GM18502 (cell line): ENCODE measurements at regions not wholly inside any gene's neighbourhood (a gene's known extent, or its start where the extent isn't known, plus 50 kb on each side); places are given as distances from the start of the nearest gene placed in this dataset.
"Not testable (repeated sequence)": the region's sequence is repeated elsewhere in the genome, so short reads cannot be mapped to it uniquely, and the experiment has no call there.

Source experiments
- ATAC-seq: cut with Tn5 transposase; IDR thresholded peaks from one replicate; pipeline ENCODE4 v1.9.1; 2021; ENCODE audit warnings: mild to moderate bottlenecking; ENCODE audit not compliant: unreplicated experiment, poor library complexity

DNA sequence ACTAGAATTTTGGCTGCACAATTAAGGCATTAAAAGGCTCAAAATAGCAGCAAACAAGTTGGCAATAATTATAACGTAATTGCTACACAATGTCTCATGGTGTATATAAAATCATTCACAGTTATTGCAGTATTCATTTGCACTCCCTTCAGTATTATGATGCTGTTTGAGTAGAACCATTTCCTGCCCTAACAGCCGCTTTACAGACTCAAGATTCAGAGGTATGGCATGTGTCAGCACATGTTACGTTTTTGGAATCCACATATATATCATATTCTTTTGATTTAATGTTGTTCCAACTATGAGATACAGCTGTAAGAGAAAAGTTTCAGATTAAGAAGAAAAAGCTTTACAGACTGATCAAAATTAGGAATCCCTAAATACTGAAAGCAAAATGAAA lies 56.3 kb upstream of the NCKAP5 start:
- no peak for ATAC-seq

DNA sequence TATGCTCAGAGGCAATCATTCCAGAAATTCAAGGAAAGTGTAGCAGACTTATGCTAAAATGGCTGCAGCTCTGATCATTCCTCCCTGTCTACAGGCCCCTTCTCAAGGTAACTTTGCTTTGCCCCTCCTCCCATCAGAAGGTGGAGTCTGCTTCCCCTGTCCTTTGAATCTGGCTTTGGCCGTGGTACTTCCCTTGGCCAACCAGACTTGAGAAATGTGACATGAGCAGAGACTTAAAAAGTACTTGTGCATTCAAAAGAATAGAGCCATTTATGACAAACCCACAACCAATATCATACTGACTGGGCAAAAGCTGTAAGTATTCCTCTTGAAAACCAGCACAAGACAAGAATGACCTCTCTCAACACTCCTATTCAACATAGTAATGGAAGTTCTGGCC lies 59.5 kb upstream of the NCKAP5 start:
- no peak for ATAC-seq

DNA sequence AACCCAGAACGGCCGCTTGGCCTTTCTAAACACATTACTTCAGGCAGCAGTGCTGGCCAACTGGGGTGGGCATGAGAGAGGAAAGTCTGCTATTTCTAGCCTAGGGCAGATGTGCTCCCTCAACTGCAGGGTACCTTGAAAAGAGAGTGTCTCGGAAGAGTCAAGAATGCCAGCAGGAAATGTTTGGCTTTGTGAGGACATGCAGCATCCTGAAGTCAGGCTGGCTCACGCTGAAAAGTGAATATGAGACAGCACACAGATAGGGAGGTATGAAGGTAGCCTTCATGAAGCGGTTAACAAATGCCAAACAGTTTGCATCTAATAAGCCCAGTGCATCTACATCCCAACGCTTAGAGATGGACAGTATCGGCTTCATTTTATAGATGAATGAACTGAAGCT lies 65.0 kb upstream of the NCKAP5 start:
- ATAC-seq, result no peak

DNA sequence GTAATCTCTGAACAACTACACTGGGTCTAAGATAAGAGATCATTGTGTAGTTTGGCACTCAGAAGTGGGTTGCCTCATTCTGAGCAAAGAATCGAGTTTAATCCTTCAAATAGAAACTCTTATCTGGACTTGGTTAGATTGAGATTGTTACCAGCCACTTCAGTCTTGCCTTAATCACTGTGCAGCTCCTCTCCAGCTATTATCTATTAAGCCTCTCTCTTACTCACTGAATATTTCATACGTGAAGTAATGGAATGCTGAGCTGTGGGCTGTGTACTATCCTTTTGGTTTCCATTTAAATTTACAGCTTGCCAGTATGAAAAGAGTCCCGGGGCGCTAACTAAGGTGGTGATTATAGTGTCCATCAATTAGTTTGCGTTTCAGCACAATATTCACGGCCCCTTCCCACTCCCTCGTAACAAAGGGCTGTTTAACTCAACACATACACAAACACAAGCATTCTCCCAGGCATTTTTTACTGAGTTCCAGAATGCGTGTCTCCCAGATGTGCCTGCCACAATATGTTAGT lies 65.7 kb upstream of the NCKAP5 start:
- no peak for ATAC-seq

DNA sequence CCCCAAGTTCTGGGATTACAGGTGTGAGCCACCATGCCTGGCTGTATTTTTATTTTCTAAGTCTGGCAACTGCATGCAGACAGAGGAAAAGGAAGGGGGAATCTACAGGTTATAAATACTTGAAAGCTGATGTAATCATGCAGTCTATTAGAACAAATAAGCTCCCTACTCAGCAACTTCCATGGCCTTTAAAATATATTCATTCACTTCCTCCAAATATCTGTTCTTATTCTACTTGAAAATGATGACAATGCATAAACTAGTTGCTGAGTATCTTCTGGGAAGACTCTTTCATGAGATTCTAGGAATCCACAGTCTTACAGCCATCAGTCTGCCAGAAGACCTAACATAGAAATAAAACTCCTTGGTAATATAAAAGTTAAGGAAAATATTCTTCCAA lies 66.9 kb upstream of the NCKAP5 start:
- ATAC-seq, result no peak

DNA sequence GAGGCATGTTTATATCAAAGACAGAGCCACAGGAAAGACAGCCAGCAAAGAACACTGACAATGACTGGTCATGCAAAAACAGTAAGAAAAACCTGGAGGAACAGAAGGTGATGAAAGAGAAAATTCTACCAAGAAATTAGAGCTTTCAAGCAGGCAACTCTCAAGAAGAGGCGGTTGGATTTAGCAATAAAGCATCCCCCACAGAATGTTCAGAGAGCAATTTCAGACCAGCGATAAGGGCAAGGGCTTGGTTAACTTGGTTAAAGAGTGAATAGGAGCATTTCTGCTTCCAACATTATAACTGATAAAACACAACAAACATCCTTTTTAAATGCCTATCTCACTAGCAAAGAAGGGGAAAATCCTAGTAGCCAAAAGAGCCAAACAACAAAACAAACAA lies 68.0 kb upstream of the NCKAP5 start:
- ATAC-seq, result no peak

DNA sequence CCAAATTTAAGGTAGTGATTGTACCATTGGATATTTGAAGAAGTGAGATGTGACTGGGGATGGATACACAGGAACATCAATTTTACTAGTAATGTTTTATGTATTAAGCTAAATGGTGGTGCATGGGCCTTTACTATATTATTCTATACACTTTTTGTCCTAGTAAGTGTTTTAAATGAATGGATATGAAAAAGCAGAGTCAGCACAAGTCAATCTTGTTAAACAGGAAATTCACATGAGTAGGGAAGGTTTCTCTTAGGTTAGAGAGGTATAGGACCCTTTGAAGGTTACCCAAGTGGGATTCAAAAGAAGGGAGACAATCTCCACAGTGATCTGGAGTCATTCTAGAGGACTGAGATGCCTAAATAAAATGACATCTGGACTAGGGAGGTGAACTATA lies 71.8 kb upstream of the NCKAP5 start:
- ATAC-seq, result no peak

DNA sequence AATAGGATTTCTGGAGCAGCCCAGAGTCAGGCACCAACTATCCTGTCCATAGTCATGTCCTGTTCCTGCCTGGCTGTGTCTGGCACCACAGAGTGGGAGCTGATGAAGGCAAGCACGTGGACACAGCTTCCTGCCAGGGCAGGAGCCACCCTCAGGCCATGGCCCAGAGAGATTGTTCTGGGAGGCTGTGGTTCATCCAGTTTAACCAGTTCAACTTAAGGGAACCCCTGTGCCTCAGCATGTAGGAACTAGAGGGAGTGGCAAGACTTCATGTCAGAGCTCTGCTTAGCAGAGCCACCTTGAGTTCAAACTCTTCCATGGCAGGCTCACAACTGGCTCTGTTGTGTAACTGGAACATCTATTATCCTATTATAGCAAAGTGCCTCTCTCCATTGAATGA lies 73.2 kb upstream of the NCKAP5 start:
- no peak for ATAC-seq

DNA sequence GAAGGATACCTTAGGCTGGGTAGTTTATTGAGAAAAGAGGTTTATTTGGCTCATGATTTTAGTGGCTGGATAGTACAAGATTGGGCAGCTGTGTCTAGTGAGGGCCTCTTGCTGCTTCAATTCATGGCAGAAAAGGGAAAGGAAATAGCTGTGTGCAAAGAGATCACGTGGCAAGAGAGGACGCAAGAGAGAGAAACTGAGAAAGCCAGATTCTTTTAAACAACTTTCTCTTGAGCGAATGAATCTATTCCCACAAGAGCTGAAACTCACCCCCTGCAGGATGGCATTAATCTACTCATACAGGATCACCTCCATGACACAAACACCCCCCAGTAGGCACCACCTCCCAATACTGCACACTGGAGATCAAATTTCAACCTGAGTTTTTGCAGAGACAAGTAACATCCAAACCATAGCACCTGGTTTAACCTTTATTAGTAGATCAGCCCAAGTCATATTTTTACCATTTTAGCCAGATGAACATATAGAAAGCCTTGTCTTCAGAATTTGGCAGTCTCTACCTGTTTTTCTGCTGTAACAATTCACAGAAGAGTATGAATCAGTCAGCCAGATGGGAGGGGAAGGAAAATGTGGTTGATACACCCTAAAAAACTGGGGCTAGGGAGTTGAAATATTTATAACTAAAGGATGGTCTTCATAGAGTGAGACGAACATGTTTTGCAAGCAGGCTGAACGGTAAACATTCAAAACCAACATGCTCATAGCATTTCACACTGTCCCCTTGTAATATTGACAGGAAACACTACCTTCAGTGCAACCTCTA lies 73.9 kb upstream of the NCKAP5 start:
- no peak for ATAC-seq

DNA sequence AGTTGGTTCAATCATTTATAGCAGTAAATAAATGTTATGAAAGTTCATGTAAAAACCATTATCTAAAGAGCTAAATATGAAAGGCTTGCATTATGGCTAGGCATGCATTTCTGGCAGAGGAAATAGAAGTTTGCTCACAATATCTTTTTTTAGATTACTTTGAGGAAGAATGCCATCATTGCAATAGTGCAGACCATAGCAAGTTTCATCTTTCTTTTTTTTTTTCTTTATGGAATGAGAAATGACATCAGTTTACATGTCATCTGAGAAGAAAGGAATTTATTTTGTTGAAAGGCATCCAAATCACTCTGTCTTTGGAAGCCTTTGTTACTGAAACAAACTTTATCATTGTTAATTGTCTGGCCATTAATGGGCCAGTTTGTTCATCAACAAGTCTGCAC lies 74.5 kb upstream of the NCKAP5 start:
- no peak for ATAC-seq

DNA sequence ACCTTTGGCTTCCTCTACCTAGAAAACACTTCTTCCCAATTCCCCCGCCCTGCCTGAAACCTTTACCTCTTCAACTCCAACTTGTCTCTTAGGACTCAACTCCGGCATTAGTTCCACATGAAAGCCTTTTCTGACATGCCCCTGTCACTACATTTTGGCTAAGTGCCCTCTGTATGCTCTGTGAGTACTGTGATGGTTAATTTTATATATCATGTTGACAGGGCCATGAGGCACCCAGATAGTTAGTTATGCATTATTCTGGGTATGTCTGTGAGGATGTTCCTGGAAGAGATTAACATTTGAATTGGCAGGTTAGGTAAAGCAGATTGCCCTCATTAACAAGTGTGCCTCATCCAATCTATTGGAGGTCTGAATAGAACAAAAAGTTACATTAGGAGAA lies 75.6 kb upstream of the NCKAP5 start:
- ATAC-seq, result no peak

DNA sequence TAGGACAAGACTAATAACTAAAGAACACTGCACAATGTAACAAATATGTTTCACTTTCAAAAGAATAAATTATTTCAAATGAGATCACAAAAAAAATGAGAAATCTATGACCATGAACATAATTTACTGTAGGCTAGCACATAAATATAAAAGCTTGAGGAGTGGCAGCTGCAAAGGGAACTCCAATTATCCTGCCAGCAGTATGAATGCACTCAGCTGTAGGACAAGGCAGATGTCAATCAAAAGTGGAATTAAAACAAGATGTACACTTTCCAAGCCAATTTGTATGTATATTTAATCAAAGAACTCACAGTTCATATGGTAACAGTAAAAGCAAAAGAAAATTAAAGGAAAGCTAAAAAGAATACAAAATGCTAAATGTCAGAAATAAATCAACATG lies 76.6 kb upstream of the NCKAP5 start:
- no peak for ATAC-seq

DNA sequence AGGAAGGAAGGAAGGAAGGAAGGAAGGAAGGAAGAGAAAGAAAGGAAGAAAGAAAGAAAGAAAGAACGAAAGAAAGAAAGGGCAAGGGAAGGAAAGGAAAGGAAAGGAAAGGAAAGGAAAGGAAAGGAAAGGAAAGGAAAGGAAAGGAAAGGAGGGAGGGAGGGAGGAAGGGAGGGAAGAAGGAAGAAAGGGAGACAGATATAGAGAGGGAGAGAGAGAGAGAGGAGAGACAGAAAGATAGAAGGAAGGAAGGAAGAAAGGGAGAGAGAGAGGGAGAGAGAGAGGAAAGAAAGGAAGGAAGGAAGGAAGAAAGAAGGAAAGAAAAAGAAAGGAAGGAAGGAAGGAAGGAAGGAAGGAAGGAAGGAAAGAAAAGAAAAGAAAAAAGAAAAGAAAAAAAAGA lies 79.1 kb upstream of the NCKAP5 start:
- ATAC-seq, result not testable (repeated sequence)

DNA sequence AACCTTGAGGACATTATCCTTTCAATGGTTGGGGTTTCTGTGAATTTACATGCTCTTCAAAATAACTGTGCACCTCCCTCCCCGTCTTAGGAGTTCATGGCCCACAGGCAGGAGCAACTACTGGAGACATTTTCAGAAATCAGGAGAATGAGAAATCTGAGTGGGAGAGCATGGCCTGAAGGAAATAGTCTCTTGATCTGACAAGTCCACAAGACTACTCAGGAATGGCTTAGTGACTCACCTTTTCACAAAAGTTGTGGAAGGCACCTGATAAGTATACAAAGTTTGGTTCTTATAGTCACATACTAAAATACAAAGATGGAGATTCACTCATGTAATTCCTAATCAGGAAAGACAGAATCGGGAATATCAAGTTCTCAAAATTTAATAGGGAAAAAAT lies 83.6 kb upstream of the NCKAP5 start:
- no peak for ATAC-seq

DNA sequence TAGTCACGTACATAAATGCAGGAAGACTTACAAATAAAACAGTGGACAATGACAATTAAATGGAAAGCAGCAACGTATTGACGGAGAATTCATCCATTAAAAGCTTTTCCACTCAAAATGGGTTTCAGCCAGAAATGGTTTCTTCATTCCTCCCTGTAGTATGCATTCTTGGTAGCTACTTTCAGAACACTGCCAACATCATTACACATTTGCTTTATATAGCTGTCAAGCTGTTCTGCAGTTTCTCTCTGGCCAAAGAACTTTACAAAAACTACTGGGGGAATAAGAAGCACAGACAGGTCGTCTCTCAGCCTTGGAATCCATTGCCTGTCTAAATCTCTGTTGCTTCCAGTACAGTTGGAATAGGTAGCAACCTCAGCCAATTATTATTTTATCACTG lies 84.1 kb upstream of the NCKAP5 start:
- ATAC-seq, result no peak

DNA sequence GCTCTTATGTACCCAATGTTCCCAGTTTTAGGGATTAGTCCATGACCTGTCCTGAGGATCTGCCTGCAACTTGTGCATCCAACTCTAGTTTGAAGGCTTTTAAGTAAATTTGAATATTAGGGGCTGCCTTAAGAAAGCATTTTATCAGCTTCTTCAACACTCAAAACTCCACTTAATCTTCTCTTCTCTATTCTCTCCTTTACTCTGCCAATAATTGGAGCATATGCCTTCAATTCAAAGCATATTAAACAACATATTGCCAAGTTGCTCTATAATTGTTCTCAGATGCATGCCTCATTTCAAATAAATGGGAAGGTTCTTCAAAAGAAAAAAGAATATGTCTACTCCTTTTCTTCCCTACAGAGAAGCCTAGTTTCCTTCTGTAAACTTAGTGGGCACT lies 84.8 kb upstream of the NCKAP5 start:
- ATAC-seq, result no peak

DNA sequence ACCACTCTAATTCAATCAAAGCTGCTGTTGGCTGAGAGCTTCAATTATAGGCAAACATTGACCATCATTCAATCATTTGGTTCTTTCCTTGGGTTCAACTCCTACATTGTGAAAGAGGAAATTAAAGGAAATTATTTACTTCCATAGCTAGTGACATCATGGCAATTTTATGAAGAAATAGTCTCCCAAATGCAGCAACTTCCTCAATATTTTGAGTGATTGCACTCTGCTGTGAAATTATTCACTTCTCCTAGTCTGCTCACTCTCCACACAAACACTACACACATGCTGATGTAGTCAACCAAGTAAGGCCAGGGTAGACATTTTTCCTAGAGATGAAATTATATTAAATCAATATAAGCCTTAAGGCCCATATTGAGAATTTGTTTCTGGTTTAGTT lies 86.7 kb upstream of the NCKAP5 start:
- no peak for ATAC-seq

DNA sequence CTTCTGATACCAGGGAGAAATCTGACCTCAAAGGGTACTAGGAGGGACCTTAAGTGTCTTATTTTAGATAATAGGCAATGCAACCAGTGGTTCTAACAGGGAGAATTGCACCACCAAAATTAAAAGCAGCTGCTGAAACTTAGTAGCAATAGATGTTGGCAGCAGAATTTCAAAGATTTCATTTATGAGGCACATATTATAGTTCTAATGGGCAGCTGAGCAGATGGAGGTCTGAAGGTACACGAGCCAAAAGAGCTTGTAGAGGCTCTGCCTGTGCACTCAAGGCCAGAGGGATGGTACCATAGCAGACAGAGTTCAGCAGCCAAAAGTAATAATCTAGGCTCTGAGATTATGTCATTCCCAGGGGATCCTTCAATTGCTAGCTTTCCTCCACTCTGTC lies 87.3 kb upstream of the NCKAP5 start:
- ATAC-seq, result no peak

DNA sequence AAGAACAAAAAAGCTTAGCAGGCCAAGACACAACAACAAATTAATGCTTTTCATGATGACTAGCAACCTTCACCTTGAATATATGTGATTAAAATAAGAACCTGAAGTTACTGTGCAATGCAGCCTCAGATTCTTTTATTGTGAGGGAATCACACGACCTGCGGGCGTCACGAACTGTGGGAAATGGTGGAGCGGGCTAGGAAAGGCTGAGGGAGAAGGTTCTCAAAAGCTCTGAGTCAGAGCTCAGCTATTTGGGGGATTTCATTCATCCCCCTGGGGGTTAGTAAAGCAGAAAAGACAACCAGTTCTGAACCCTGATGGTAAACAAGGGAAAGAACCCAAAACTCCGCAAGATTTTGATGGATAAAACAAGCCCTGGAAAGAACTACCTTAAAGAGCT lies 89.3 kb upstream of the NCKAP5 start:
- ATAC-seq, result no peak

DNA sequence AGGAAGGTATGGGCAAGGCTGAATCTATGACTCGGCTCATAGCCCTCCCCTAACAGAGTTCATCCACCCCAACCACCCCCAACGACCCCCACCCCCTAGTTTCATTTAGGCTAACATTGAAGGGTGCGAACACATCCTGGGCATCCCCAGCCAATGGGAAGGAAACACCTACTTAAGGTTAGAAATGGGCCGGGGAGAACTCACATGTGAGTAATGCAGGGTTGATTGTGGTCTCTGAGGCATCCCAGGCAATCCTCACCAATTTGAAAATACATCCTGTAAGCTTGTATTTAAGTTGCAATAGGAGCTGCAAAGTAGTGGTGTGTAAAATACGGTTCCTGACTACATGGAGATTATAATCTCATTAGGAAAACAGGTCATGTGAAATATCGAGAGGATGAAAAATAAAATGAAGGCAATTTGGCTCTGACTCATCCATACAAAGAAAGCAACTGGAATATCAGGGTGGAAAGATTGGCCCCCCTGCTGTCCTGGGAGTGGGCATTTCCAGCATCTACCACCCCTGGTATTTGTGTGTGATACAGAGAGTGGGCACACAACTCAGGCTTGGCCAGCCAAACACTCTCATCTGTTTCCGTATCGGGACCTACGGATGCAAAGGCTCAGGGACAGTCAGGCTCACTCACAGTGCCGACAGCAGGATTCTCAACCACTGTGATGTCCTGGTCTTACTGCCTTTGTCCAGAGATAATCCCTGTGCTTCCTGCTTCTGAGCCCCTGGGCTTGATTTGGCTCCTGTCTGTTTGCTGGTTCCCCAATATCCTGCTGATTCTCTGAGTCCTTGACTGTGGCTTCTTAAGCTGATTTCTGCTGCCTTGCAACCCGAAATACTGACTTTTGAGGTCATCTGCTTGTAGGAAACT lies 90.0 kb upstream of the NCKAP5 start:
- ATAC-seq, result no peak

DNA sequence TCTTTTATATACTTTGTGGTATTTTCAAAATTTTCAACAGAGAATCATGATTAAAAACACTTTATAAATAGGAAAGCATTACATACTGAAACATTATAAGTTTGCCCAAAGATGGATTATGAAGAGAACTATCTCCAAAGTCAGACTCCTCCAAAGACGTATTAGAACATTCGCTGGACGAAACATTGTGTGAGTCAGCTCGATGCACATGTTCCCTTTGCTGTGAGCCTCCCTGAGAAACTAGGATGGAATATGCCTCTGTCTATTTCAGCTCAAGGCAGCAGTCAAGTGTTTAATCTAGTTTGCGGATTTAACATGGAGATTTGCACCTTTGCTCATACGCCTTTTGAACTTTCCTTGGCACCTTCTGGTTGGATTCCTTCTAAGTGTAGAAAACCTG lies 92.2 kb upstream of the NCKAP5 start:
- no peak for ATAC-seq

DNA sequence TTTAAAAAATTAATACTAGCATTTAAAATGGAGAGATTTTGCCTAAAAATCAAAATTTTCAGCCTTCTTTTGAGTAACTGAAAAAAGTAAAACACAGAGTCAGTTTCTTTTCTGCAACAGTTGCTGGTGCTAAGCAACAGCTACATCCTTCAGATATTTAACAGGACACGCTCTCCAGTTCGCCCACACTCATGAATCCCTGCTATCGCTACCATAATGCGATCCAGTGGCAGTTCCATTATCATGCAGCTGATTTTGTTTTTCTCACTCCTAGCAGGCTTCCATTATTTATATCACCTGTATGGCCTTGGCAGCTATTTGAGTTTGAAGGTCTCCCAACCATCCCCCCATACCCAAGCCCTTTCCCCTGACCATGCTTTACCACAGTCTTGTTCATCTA lies 93.1 kb upstream of the NCKAP5 start:
- no peak for ATAC-seq
